ENCODE measurements at regions not wholly inside any gene's neighbourhood (a gene's known extent, or its start where the extent isn't known, plus 50 kb on each side); places are given as distances from the start of the nearest gene placed in this dataset.

GRCh38 chr3:81894598-81894997 lies 133.2 kb upstream of the GBE1 start:
- no peaks in the 10 kb centered on the region for H3K79me2 ChIP-seq (replicated peaks; ENCODE audit: insufficient read depth)
- H2AFZ ChIP-seq = peak overlapping the region; percentile 8; the same call in 1 of the 2 replicates
- H3K4me3 Mint-ChIP-seq = no peak overlapping the region
- no peak overlapping the region for H3K27ac ChIP-seq (ENCODE audit: low read depth)
- peaks cover 13% of the 10 kb centered on the region; the same call in 1 of the 2 replicates for H3K9me2 ChIP-seq (ENCODE audit: insufficient read depth)
- no peaks in the 10 kb centered on the region for H4K20me1 ChIP-seq (replicated peaks; ENCODE audit: insufficient read depth)
- no peaks in the 10 kb centered on the region for H3F3A ChIP-seq (replicated peaks; ENCODE audit: low read depth)
- H3K27ac Mint-ChIP-seq = no peak overlapping the region
- TF ChIP-seq POLR2AphosphoS5 (IDR thresholded peaks at IDR 0.05; ENCODE audit: low read depth) = no peak
- no peak for TF ChIP-seq REST (IDR thresholded peaks at IDR 0.05; ENCODE audit: unreplicated experiment)
- no peak for TF ChIP-seq EZH2 (IDR thresholded peaks at IDR 0.05; ENCODE audit: low read depth, unreplicated experiment)
- no peak for TF ChIP-seq CTCF (conservative IDR thresholded peaks at IDR 0.05; ENCODE audit: low read depth in 2 of 2)
- H3K36me3 ChIP-seq (ENCODE audit: insufficient read depth) = no peaks in the 10 kb centered on the region
- ATAC-seq (no peak), DNase-seq (ENCODE audit: low spot score) (no peak)
- no peaks in the 10 kb centered on the region for H3K27me3 Mint-ChIP-seq (ENCODE audit: insufficient read depth, low read depth, poor library complexity)
- no peak overlapping the region for H3K4me2 ChIP-seq
- peaks cover 3% of the 10 kb centered on the region; the same call in 1 of the 2 replicates for H3K4me1 ChIP-seq (ENCODE audit: insufficient read depth)
- H3K27me3 ChIP-seq (ENCODE audit: insufficient read depth) = no peaks in the 10 kb centered on the region
- H3K4me3 ChIP-seq = no peak overlapping the region
- H3K36me3 Mint-ChIP-seq (ENCODE audit: low read depth) = no peaks in the 10 kb centered on the region; the same call in 2 of the 3 replicates
- peaks cover 20% of the 10 kb centered on the region for H3K4me1 Mint-ChIP-seq
- no peaks in the 10 kb centered on the region for H3K9me3 Mint-ChIP-seq

- H3K4me1 ChIP-seq (ENCODE audit: insufficient read depth) = peaks cover 3% of the 10 kb centered on the region; the same call in 1 of the 2 replicates
- Mint-ChIP-seq H3K4me1 (peaks cover 17% of the 10 kb centered on the region), H3K36me3 (ENCODE audit: low read depth) (no peaks in the 10 kb centered on the region; the same call in 2 of the 3 replicates), H3K4me3 (no peak overlapping the region), H3K27me3 (ENCODE audit: insufficient read depth, low read depth, poor library complexity) (no peaks in the 10 kb centered on the region), H3K9me3 (no peaks in the 10 kb centered on the region), H3K27ac (no peak overlapping the region)
- H3K4me3 ChIP-seq = no peak overlapping the region
- no peaks in the 10 kb centered on the region for H3K79me2 ChIP-seq (replicated peaks; ENCODE audit: insufficient read depth)
- DNase-seq (ENCODE audit: low spot score) = peak; percentile 54
- no peaks in the 10 kb centered on the region for H3K36me3 ChIP-seq (ENCODE audit: insufficient read depth)
- no peaks in the 10 kb centered on the region for H3K27me3 ChIP-seq (ENCODE audit: insufficient read depth)
- ATAC-seq = peak; percentile 82
- no peak overlapping the region for H3K27ac ChIP-seq (ENCODE audit: low read depth)
- H4K20me1 ChIP-seq (replicated peaks; ENCODE audit: insufficient read depth) = no peaks in the 10 kb centered on the region
- H2AFZ ChIP-seq = no peak overlapping the region
- H3K4me2 ChIP-seq = no peak overlapping the region
- no peaks in the 10 kb centered on the region for H3F3A ChIP-seq (replicated peaks; ENCODE audit: low read depth)
- 0 out of 2 replicates have a peak, but pooled peaks cover 5% of the 10 kb centered on the region for H3K9me2 ChIP-seq (ENCODE audit: insufficient read depth)
- TF ChIP-seq ZNF462 (CRISPR knock-in tag; IDR thresholded peaks at IDR 0.05) (no peak), STAT1 (IDR thresholded peaks at IDR 0.05; ENCODE audit: unreplicated experiment) (no peak)
These were observed 129.8 kb upstream of the GBE1 start for GRCh38 chr3:81891055-81891895.
